ENCODE measurements at regions not wholly inside any gene's neighbourhood (a gene's known extent, or its start where the extent isn't known, plus 50 kb on each side); places are given as distances from the start of the nearest gene placed in this dataset.

GRCh38 chr18:40296717-40297413, 1658.2 kb upstream of the PIK3C3 start:
- intact Hi-C loops (cut with micrococcal nuclease; ENCODE audit: unreplicated experiment) (no loop called here), in situ Hi-C loops (cut with MboI) (no loop called here)
- SMC1A ChIA-PET (ENCODE audit: uncharacterized antibody, unreplicated experiment) = no interaction called here
- FAIRE-seq = no peak
- Histone ChIP-seq H3K9ac (ENCODE audit: control insufficient read depth, insufficient read depth, low read length) (no peak overlapping the region), H3K27me3 (replicated peaks in 1 of 2; ENCODE audit: control insufficient read depth in 2 of 2, insufficient read depth in 2 of 2, low read length in 1 of 2) (no peaks in the 10 kb centered on the region), H3K4me3 (no peak overlapping the region), H4K20me1 (ENCODE audit: control insufficient read depth, insufficient read depth) (no peaks in the 10 kb centered on the region), H3K27ac (ENCODE audit: control insufficient read depth, insufficient read depth) (no peak overlapping the region), H3K9me3 (replicated peaks; ENCODE audit: control insufficient read depth, insufficient read depth, low read length) (no peaks in the 10 kb centered on the region), H3K36me3 (ENCODE audit: control insufficient read depth in 2 of 2, insufficient read depth in 2 of 2, low read length in 1 of 2) (no peaks in the 10 kb centered on the region), H3K4me2 (ENCODE audit: control insufficient read depth, insufficient read depth) (no peak overlapping the region), H2AFZ (ENCODE audit: control insufficient read depth, low read depth, low read length) (no peak overlapping the region), H3K4me1 (ENCODE audit: control insufficient read depth, insufficient read depth, low read length) (no peaks in the 10 kb centered on the region), H3K79me2 (ENCODE audit: control insufficient read depth, insufficient read depth, low read length) (no peaks in the 10 kb centered on the region)
- POLR2A ChIA-PET = no interaction called here
- DNase-seq (ENCODE audit: low read depth, low spot score) = no peak
- TF ChIP-seq FOS (IDR thresholded peaks at IDR 0.05; ENCODE audit: borderline replicate concordance, extremely low read depth, insufficient read length) = no peak
- 0 out of 2 replicates have a peak, but pooled peaks have one; percentile 33 for TF ChIP-seq NFYB (IDR thresholded peaks at IDR 0.05; ENCODE audit: insufficient read depth, low read depth, low read length)
- no peak for TF ChIP-seq STAT1 (conservative IDR thresholded peaks at IDR 0.05)
- TF ChIP-seq ZNF217 (IDR thresholded peaks at IDR 0.05) = no peak
- no peak for TF ChIP-seq STAT3 (IDR thresholded peaks at IDR 0.05; ENCODE audit: low read depth, low read length)
- TF ChIP-seq IKZF2 (IDR thresholded peaks at IDR 0.05) = no peak
- TF ChIP-seq ZBTB11 (CRISPR knock-in tag; IDR thresholded peaks at IDR 0.05) = no peak
- no TSS peak for BruUV-seq (replicated peaks)
- CTCF ChIA-PET = no interaction called here
- ATAC-seq = no peak
- 6% methylated on average over 1 of the region's 1 CpG for WGBS (ENCODE audit: insufficient coverage, insufficient replicate concordance, low lambda C conversion rate, missing lambda C conversion rate)
- RAD21 ChIA-PET (ENCODE audit: unreplicated experiment) = interaction anchor here (0.6 kb wide), 2 partner anchors 140 to 364 kb away, joined by 3 to 5 read pairs; no protein-coding TSS in a partner anchor

All from GM12878 (cell line).